Nephron progenitor cell (in vitro differentiated cells): ENCODE measurements at regions not wholly inside any gene's neighbourhood (a gene's known extent, or its start where the extent isn't known, plus 50 kb on each side); places are given as distances from the start of the nearest gene placed in this dataset.
A peak's percentile ranks its signal among the peaks of the same experiment; 100 is the strongest.

ENCODE experiments used
- DNase-seq: peaks from one replicate; pipeline ENCODE4 v3.0.0; 2021
- H3K27ac Mint-ChIP-seq: 2 replicates; pipeline ENCODE4 v1.8.0; 2021; ENCODE audit warnings: mild to moderate bottlenecking, moderate library complexity, mixed read lengths
- H3K27me3 Mint-ChIP-seq: 2 replicates; pipeline ENCODE4 v1.8.0; 2021; ENCODE audit warnings: mild to moderate bottlenecking, low read depth, mixed read lengths; ENCODE audit not compliant: poor library complexity
- H3K36me3 Mint-ChIP-seq: 2 replicates; pipeline ENCODE4 v1.8.0; 2021; ENCODE audit warnings: low read depth, mixed read lengths
- H3K4me1 Mint-ChIP-seq: 2 replicates; pipeline ENCODE4 v1.8.0; 2021; ENCODE audit warnings: mixed read lengths
- H3K4me3 Mint-ChIP-seq: 2 replicates; pipeline ENCODE4 v1.8.0; 2021; ENCODE audit warnings: mild to moderate bottlenecking, moderate library complexity, mixed read lengths
- H3K9me3 Mint-ChIP-seq: 2 replicates; pipeline ENCODE4 v1.8.0; 2021; ENCODE audit warnings: mild to moderate bottlenecking, moderate library complexity, mixed read lengths
- CTCF ChIP-seq: fragments of 200-600 bp; sonication (generic); IDR thresholded peaks from 2 replicates; pipeline ENCODE4 v1.5.0; 2021; ENCODE audit warnings: antibody characterized with exemption

- Mint-ChIP-seq H3K36me3 (no peaks in the 10 kb centered on the region), H3K9me3 (no peaks in the 10 kb centered on the region), H3K4me3 (no peak overlapping the region), H3K27me3 (no peaks in the 10 kb centered on the region), H3K4me1 (peaks cover 4% of the 10 kb centered on the region), H3K27ac (no peak overlapping the region)
- no peak for DNase-seq
- TF ChIP-seq CTCF: no peak
Measured at GRCh38 chr4:180642732-180643131, 1600.5 kb upstream of the TENM3 start.

GRCh38 chr4:180650273-180650672 is 1592.9 kb upstream of the TENM3 start:
- no peak for DNase-seq
- no peak for TF ChIP-seq CTCF
- Mint-ChIP-seq H3K27ac (no peak overlapping the region), H3K36me3 (no peaks in the 10 kb centered on the region), H3K27me3 (peaks cover 3% of the 10 kb centered on the region), H3K4me1 (peaks cover 1% of the 10 kb centered on the region), H3K4me3 (no peak overlapping the region), H3K9me3 (no peaks in the 10 kb centered on the region)

- Mint-ChIP-seq H3K27ac (no peak overlapping the region), H3K27me3 (peaks cover 3% of the 10 kb centered on the region), H3K4me1 (no peaks in the 10 kb centered on the region), H3K4me3 (no peak overlapping the region), H3K36me3 (no peaks in the 10 kb centered on the region), H3K9me3 (no peaks in the 10 kb centered on the region)
- TF ChIP-seq CTCF: no peak
- no peak for DNase-seq
Measured at GRCh38 chr4:180652533-180652932, 1590.7 kb upstream of the TENM3 start.

- no peaks in the 10 kb centered on the region for H3K36me3 Mint-ChIP-seq
- H3K9me3 Mint-ChIP-seq: no peaks in the 10 kb centered on the region
- peaks cover 5% of the 10 kb centered on the region for H3K4me1 Mint-ChIP-seq
- H3K27ac Mint-ChIP-seq: no peak overlapping the region
- no peak for TF ChIP-seq CTCF
- no peak overlapping the region for H3K4me3 Mint-ChIP-seq
- H3K27me3 Mint-ChIP-seq: peaks cover 3% of the 10 kb centered on the region
- no peak for DNase-seq
Measured at GRCh38 chr4:180655886-180656285, 1587.3 kb upstream of the TENM3 start.

- no peaks in the 10 kb centered on the region for H3K9me3 Mint-ChIP-seq
- no peaks in the 10 kb centered on the region for H3K36me3 Mint-ChIP-seq
- H3K27me3 Mint-ChIP-seq: peaks cover 3% of the 10 kb centered on the region
- H3K4me1 Mint-ChIP-seq: peaks cover 7% of the 10 kb centered on the region
- DNase-seq: no peak
- TF ChIP-seq CTCF: no peak
- no peak overlapping the region for H3K27ac Mint-ChIP-seq
- H3K4me3 Mint-ChIP-seq: no peak overlapping the region
Measured at GRCh38 chr4:180657881-180658280, 1585.3 kb upstream of the TENM3 start.

- peak; percentile 81 for TF ChIP-seq CTCF
- Mint-ChIP-seq H3K9me3 (no peaks in the 10 kb centered on the region), H3K4me3 (no peak overlapping the region), H3K27ac (no peak overlapping the region), H3K4me1 (peaks cover 34% of the 10 kb centered on the region), H3K27me3 (no peaks in the 10 kb centered on the region), H3K36me3 (no peaks in the 10 kb centered on the region)
- peak; percentile 79 for DNase-seq
Measured at GRCh38 chr4:180664766-180665368, 1578.3 kb upstream of the TENM3 start.
